ENCODE measurements at regions not wholly inside any gene's neighbourhood (a gene's known extent, or its start where the extent isn't known, plus 50 kb on each side); places are given as distances from the start of the nearest gene placed in this dataset.

GRCh38 chr2:201018636-201019035 lies 52.8 kb downstream of the HYCC2 start:
- CTCF ChIA-PET = interaction anchor here (1.1 to 2.0 kb wide), 2 partner anchors 23 to 51 kb away, joined by 3 to 6 read pairs; no protein-coding TSS in a partner anchor
- WGBS (ENCODE audit: insufficient coverage) = no CpG with 5 or more reads among the region's 1 CpG
- peaks cover 5 to 13% (median 8%) of the 10 kb centered on the region in 4 experiments for H3K36me3 ChIP-seq (ENCODE audit: control insufficient read depth in 4 of 4, insufficient read depth in 4 of 4, low read length in 3 of 4)

GRCh38 chr2:201016859-201017258 lies 53.4 kb upstream of the ORC2 start:
- Histone ChIP-seq H3K27ac (ENCODE audit: insufficient read depth in 1 of 2, low read depth in 1 of 2, low read length in 2 of 2, poor library complexity in 1 of 2, severe bottlenecking in 2 of 2) (no peak overlapping the region), H3K36me3 (ENCODE audit: control insufficient read depth in 4 of 4, insufficient read depth in 4 of 4, low read length in 3 of 4) (peaks cover 6 to 12% (median 10%) of the 10 kb centered on the region in 4 experiments), H3K27me3 (replicated peaks in 2 of 5; ENCODE audit: control insufficient read depth in 4 of 5, insufficient read depth in 5 of 5, low read length in 4 of 5) (no peaks in the 10 kb centered on the region), H3K4me3 (ENCODE audit: control insufficient read depth in 1 of 7, extremely low read depth in 1 of 7, insufficient read depth in 4 of 7, low read depth in 2 of 7, low read length in 6 of 7) (no peak overlapping the region), H3K4me1 (ENCODE audit: control extremely low read depth in 1 of 4, control insufficient read depth in 4 of 4, insufficient read depth in 4 of 4, low read length in 3 of 4) (peaks cover 0 to 4% (median 2%) of the 10 kb centered on the region in 4 experiments), H3K9me3 (ENCODE audit: control extremely low read depth in 1 of 5, control insufficient read depth in 4 of 5, insufficient read depth in 2 of 5, low read depth in 1 of 5, low read length in 4 of 5) (no peaks in the 10 kb centered on the region)
- DNase-seq = no peak
- WGBS (ENCODE audit: insufficient coverage) = 100% methylated on average over 4 of the region's 5 CpGs
- CTCF ChIA-PET = interaction anchor here (1.7 kb wide), 1 partner anchor 52 kb away, joined by 7 read pairs; no protein-coding TSS in a partner anchor
- POLR2A ChIA-PET = no interaction called here

More at GRCh38 chr2:201018636-201019035, 52.8 kb downstream of the HYCC2 start:
- Histone ChIP-seq H3K27ac (ENCODE audit: insufficient read depth in 1 of 2, low read depth in 1 of 2, low read length in 2 of 2, poor library complexity in 1 of 2, severe bottlenecking in 2 of 2) (no peak overlapping the region), H3K27me3 (replicated peaks in 2 of 5; ENCODE audit: control insufficient read depth in 4 of 5, insufficient read depth in 5 of 5, low read length in 4 of 5) (no peaks in the 10 kb centered on the region), H3K4me1 (ENCODE audit: control extremely low read depth in 1 of 4, control insufficient read depth in 4 of 4, insufficient read depth in 4 of 4, low read length in 3 of 4) (peaks cover 0 to 11% (median 5%) of the 10 kb centered on the region in 4 experiments), H3K9me3 (ENCODE audit: control extremely low read depth in 1 of 5, control insufficient read depth in 4 of 5, insufficient read depth in 2 of 5, low read depth in 1 of 5, low read length in 4 of 5) (no peaks in the 10 kb centered on the region), H3K4me3 (ENCODE audit: control insufficient read depth in 1 of 7, extremely low read depth in 1 of 7, insufficient read depth in 4 of 7, low read depth in 2 of 7, low read length in 6 of 7) (no peak overlapping the region)
- POLR2A ChIA-PET = no interaction called here
- DNase-seq = no peak

Measured in common myeloid progenitor, CD34-positive (primary cell).